ENCODE measurements at regions not wholly inside any gene's neighbourhood (a gene's known extent, or its start where the extent isn't known, plus 50 kb on each side); places are given as distances from the start of the nearest gene placed in this dataset.

GRCh38 chr4:129369361-129370010 is 273.5 kb downstream of the C4orf33 start:
- Histone ChIP-seq H3K27ac (ENCODE audit: control insufficient read depth, insufficient read depth) (no peak overlapping the region), H4K20me1 (ENCODE audit: control insufficient read depth, insufficient read depth) (no peaks in the 10 kb centered on the region), H3K4me2 (ENCODE audit: control insufficient read depth, insufficient read depth) (no peak overlapping the region), H3K4me3 (no peak overlapping the region), H3K79me2 (ENCODE audit: control insufficient read depth, insufficient read depth, low read length) (no peaks in the 10 kb centered on the region), H3K36me3 (ENCODE audit: control insufficient read depth in 2 of 2, insufficient read depth in 2 of 2, low read length in 1 of 2) (no peaks in the 10 kb centered on the region), H3K4me1 (ENCODE audit: control insufficient read depth, insufficient read depth, low read length) (no peaks in the 10 kb centered on the region), H3K9ac (ENCODE audit: control insufficient read depth, insufficient read depth, low read length) (no peak overlapping the region), H3K9me3 (replicated peaks; ENCODE audit: control insufficient read depth, insufficient read depth, low read length) (no peaks in the 10 kb centered on the region), H3K27me3 (replicated peaks in 1 of 2; ENCODE audit: control insufficient read depth in 2 of 2, insufficient read depth in 2 of 2, low read length in 1 of 2) (no peaks in the 10 kb centered on the region; a peak in 1 of 4 replicates), H2AFZ (ENCODE audit: control insufficient read depth, low read depth, low read length) (no peak overlapping the region)
- ChIA-PET CTCF (no interaction called here), SMC1A (ENCODE audit: uncharacterized antibody, unreplicated experiment) (no interaction called here), POLR2A (no interaction called here), RAD21 (ENCODE audit: unreplicated experiment) (no interaction called here)
- in situ Hi-C loops (cut with MboI) (no loop called here), intact Hi-C loops (cut with micrococcal nuclease; ENCODE audit: unreplicated experiment) (no loop called here)
- ATAC-seq (no peak), FAIRE-seq (no peak), DNase-seq (ENCODE audit: low read depth, low spot score) (no peak)
- TF ChIP-seq MEF2B (IDR thresholded peaks at IDR 0.05; ENCODE audit: partially characterized antibody, poor library complexity, severe bottlenecking) (no peak), RCOR1 (conservative IDR thresholded peaks at IDR 0.05; ENCODE audit: low read depth, low read length) (no peak), CHD1 (IDR thresholded peaks at IDR 0.05; ENCODE audit: low read depth, low read length) (no peak), EED (IDR thresholded peaks at IDR 0.05; ENCODE audit: low read depth) (no peak)
- BruUV-seq (replicated peaks), result no TSS peak
- WGBS (ENCODE audit: insufficient coverage, insufficient replicate concordance, low lambda C conversion rate, missing lambda C conversion rate), result 0% methylated on average over 3 of the region's 3 CpGs

GRCh38 chr4:129371065-129371464 is 275.1 kb downstream of the C4orf33 start:
- H3K9ac ChIP-seq (ENCODE audit: control insufficient read depth, insufficient read depth, low read length), result no peak overlapping the region
- no peak overlapping the region for H3K4me2 ChIP-seq (ENCODE audit: control insufficient read depth, insufficient read depth)
- H3K27me3 ChIP-seq (replicated peaks in 1 of 2; ENCODE audit: control insufficient read depth in 2 of 2, insufficient read depth in 2 of 2, low read length in 1 of 2), result no peaks in the 10 kb centered on the region
- POLR2A ChIA-PET, result no interaction called here
- H3K9me3 ChIP-seq (replicated peaks; ENCODE audit: control insufficient read depth, insufficient read depth, low read length), result no peaks in the 10 kb centered on the region
- no peak overlapping the region for H3K27ac ChIP-seq (ENCODE audit: control insufficient read depth, insufficient read depth)
- SMC1A ChIA-PET (ENCODE audit: uncharacterized antibody, unreplicated experiment), result no interaction called here
- H3K4me3 ChIP-seq, result no peak overlapping the region
- FAIRE-seq, result no peak
- RAD21 ChIA-PET (ENCODE audit: unreplicated experiment), result interaction anchor here (1.0 kb wide), 1 partner anchor 23 kb away, joined by 3 read pairs; no protein-coding TSS in a partner anchor
- no peaks in the 10 kb centered on the region for H3K36me3 ChIP-seq (ENCODE audit: control insufficient read depth in 2 of 2, insufficient read depth in 2 of 2, low read length in 1 of 2)
- H3K79me2 ChIP-seq (ENCODE audit: control insufficient read depth, insufficient read depth, low read length), result no peaks in the 10 kb centered on the region
- no peaks in the 10 kb centered on the region for H4K20me1 ChIP-seq (ENCODE audit: control insufficient read depth, insufficient read depth)
- no TSS peak for BruUV-seq (replicated peaks)
- in situ Hi-C loops (cut with MboI) (no loop called here), intact Hi-C loops (cut with micrococcal nuclease; ENCODE audit: unreplicated experiment) (no loop called here)
- no peaks in the 10 kb centered on the region for H3K4me1 ChIP-seq (ENCODE audit: control insufficient read depth, insufficient read depth, low read length)
- H2AFZ ChIP-seq (ENCODE audit: control insufficient read depth, low read depth, low read length), result no peak overlapping the region
- CTCF ChIA-PET, result interaction anchor here (1.0 kb wide), 1 partner anchor 9 kb away, joined by 3 read pairs; no protein-coding TSS in a partner anchor
- 31% methylated on average over 4 of the region's 4 CpGs for WGBS (ENCODE audit: insufficient coverage, insufficient replicate concordance, low lambda C conversion rate, missing lambda C conversion rate)
- ATAC-seq, result no peak
- DNase-seq (ENCODE audit: low read depth, low spot score), result no peak
- TF ChIP-seq SREBF2 (IDR thresholded peaks at IDR 0.05; ENCODE audit: low read length) (no peak), RUNX3 (IDR thresholded peaks at IDR 0.05; ENCODE audit: low read length) (no peak), BMI1 (IDR thresholded peaks at IDR 0.05; ENCODE audit: borderline replicate concordance) (no peak), ZZZ3 (IDR thresholded peaks at IDR 0.05; ENCODE audit: control insufficient read depth, insufficient read length, low read depth) (no peak), NFXL1 (IDR thresholded peaks at IDR 0.05; ENCODE audit: borderline replicate concordance) (no peak), SPI1 (IDR thresholded peaks at IDR 0.05; ENCODE audit: borderline replicate concordance, insufficient read depth, low read depth, low read length) (no peak), SMARCA5 (IDR thresholded peaks at IDR 0.05) (no peak), ELK1 (IDR thresholded peaks at IDR 0.05; ENCODE audit: low read depth, low read length) (no peak), CEBPZ (IDR thresholded peaks at IDR 0.05; ENCODE audit: low read depth, low read length) (no peak), JUND (IDR thresholded peaks at IDR 0.05; ENCODE audit: low read depth, low read length) (no peak), SUPT20H (IDR thresholded peaks at IDR 0.05; ENCODE audit: borderline replicate concordance, control insufficient read depth, low read depth, low read length) (no peak)

All from GM12878 (cell line).